ENCODE measurements at regions not wholly inside any gene's neighbourhood (a gene's known extent, or its start where the extent isn't known, plus 50 kb on each side); places are given as distances from the start of the nearest gene placed in this dataset.

DNA sequence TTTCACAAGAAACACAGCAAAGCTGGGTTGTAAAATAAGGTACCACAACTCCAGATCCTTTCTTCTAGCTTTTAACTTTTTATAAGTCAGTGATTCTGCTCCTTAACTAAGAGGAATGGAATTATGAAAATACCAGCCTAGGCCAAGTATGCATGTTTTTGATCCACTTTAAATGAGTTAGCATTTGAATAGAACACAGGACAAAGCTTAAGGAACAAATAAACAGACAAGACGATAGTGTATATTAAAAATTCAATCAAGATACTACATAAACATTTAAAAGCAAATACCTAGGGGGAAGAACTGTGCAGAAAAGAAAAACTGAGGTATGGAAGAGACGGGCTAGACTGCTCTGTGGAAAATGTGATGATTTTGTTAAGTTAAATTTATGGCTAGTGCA, 200.7 kb downstream of the LURAP1L start:
- Histone ChIP-seq H3K9me3 (ENCODE audit: control insufficient read depth, insufficient read depth, low read length) (no peaks in the 10 kb centered on the region), H3K27me3 (ENCODE audit: control insufficient read depth, insufficient read depth, low read length) (no peaks in the 10 kb centered on the region), H3K4me3 (ENCODE audit: low read depth, low read length) (no peak overlapping the region), H3K27ac (ENCODE audit: low read depth, low read length) (no peak overlapping the region)
- TF ChIP-seq, protein P1, sequence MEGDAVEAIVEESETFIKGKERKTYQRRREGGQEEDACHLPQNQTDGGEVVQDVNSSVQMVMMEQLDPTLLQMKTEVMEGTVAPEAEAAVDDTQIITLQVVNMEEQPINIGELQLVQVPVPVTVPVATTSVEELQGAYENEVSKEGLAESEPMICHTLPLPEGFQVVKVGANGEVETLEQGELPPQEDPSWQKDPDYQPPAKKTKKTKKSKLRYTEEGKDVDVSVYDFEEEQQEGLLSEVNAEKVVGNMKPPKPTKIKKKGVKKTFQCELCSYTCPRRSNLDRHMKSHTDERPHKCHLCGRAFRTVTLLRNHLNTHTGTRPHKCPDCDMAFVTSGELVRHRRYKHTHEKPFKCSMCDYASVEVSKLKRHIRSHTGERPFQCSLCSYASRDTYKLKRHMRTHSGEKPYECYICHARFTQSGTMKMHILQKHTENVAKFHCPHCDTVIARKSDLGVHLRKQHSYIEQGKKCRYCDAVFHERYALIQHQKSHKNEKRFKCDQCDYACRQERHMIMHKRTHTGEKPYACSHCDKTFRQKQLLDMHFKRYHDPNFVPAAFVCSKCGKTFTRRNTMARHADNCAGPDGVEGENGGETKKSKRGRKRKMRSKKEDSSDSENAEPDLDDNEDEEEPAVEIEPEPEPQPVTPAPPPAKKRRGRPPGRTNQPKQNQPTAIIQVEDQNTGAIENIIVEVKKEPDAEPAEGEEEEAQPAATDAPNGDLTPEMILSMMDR (IDR thresholded peaks at IDR 0.05; ENCODE audit: low read depth, low read length), result no peak
- POLR2A ChIA-PET, result interaction anchor here (0.7 kb wide), 1 partner anchor 295 kb away, joined by 4 read pairs; no protein-coding TSS in a partner anchor
- no peak for DNase-seq (ENCODE audit: low read depth, low spot score)
- CTCF ChIA-PET, result interaction anchor here (1.3 kb wide), 1 partner anchor 12 kb away, joined by 3 read pairs; no protein-coding TSS in a partner anchor

DNA sequence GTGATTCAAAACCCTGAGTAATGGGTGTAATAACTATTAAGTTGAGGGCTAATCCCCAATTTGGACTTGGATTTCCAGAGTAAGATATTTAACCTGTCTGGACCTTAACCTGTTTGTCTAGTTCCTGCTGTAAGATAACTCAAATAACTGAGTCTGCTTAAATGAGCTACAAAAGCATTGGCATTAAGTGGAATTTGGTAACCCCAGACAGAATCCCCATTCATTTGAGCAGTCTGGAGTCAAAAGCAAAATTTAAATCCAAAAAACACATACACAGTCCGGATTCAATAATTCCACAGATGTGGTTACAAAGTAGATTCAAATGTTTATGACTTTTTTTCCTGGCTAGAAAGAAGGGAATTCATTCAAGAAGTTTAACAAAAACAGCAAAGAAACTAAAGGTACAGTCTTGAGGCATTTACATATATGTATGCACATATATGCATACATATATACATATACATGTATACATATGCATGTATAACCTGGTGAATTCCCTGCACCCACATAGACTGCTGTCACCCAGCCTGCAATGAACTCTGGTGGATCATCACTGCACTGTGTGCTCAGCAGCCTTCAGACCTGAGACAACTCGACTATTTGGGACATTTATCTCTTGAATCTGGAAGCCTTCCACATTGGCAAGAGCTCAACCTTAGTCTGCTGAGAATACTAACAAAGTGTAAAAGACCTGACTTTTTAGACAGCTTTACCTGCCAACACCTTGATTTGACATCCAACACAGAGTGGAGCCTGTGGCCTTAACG, 205.4 kb downstream of the LURAP1L start:
- Histone ChIP-seq H3K9me3 (ENCODE audit: control insufficient read depth, insufficient read depth, low read length) (no peaks in the 10 kb centered on the region), H3K27ac (ENCODE audit: low read depth, low read length) (no peak overlapping the region), H3K4me3 (ENCODE audit: low read depth, low read length) (no peak overlapping the region), H3K27me3 (ENCODE audit: control insufficient read depth, insufficient read depth, low read length) (no peaks in the 10 kb centered on the region)
- ChIA-PET POLR2A (no interaction called here), CTCF (no interaction called here)
- TF ChIP-seq, protein P1 (IDR thresholded peaks at IDR 0.05; ENCODE audit: low read depth, low read length), result no peak
- DNase-seq (ENCODE audit: low read depth, low spot score), result no peak

DNA sequence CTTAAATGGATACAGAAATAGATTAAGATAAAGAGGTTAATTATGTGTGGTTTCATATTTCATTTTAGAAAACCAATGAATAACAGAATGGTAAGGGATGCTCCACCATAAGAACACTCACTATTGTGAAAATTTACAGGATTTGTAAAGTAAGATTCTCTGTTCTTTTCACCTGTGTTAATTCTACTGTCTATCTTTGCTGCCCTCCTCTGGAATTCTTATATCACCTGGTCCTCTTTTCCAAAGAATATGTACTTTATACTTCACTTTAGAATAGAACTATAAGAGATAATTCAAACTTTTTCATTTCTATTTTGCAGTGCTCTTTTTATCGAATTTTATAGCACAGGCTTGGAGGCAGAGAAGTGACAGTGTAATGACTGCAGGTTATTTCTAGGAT, 213.4 kb downstream of the LURAP1L start:
- no peak for DNase-seq (ENCODE audit: low read depth, low spot score)
- no peak overlapping the region for H3K27ac ChIP-seq (ENCODE audit: low read depth, low read length)
- no peak overlapping the region for H3K4me3 ChIP-seq (ENCODE audit: low read depth, low read length)
- H3K27me3 ChIP-seq (ENCODE audit: control insufficient read depth, insufficient read depth, low read length), result no peaks in the 10 kb centered on the region
- ChIA-PET POLR2A (no interaction called here), CTCF (interaction anchor here (0.8 kb wide), 1 partner anchor 13 kb away, joined by 3 read pairs; no protein-coding TSS in a partner anchor)
- H3K9me3 ChIP-seq (ENCODE audit: control insufficient read depth, insufficient read depth, low read length), result no peaks in the 10 kb centered on the region
- TF ChIP-seq, protein P1 (IDR thresholded peaks at IDR 0.05; ENCODE audit: low read depth, low read length), result no peak

DNA sequence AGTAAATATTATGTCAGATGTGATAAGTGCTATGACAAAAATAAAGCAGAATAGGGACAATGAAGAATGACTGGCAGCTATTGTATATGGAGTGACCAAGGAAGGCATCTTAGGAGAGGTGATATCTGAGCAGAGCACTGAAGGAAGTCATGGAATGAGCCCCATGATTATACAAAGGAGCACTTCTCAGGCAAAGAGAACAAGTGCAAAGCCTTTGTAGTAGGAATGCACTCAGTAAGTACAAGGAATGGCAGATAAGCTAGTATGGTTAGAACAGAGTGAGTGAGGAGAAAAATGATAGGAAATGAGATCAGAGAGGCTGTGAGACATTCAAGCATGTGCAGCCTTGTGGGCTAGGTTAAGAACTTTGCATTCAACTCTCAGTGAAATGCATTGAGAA, 214.8 kb downstream of the LURAP1L start:
- Histone ChIP-seq H3K9me3 (ENCODE audit: control insufficient read depth, insufficient read depth, low read length) (no peaks in the 10 kb centered on the region), H3K4me3 (ENCODE audit: low read depth, low read length) (no peak overlapping the region), H3K27me3 (ENCODE audit: control insufficient read depth, insufficient read depth, low read length) (no peaks in the 10 kb centered on the region), H3K27ac (ENCODE audit: low read depth, low read length) (no peak overlapping the region)
- ChIA-PET CTCF (interaction anchor here (0.8 kb wide), 1 partner anchor 35 kb away, joined by 3 read pairs; no protein-coding TSS in a partner anchor), POLR2A (no interaction called here)
- DNase-seq (ENCODE audit: low read depth, low spot score), result no peak
- TF ChIP-seq, protein P1 (IDR thresholded peaks at IDR 0.05; ENCODE audit: low read depth, low read length), result no peak

DNA sequence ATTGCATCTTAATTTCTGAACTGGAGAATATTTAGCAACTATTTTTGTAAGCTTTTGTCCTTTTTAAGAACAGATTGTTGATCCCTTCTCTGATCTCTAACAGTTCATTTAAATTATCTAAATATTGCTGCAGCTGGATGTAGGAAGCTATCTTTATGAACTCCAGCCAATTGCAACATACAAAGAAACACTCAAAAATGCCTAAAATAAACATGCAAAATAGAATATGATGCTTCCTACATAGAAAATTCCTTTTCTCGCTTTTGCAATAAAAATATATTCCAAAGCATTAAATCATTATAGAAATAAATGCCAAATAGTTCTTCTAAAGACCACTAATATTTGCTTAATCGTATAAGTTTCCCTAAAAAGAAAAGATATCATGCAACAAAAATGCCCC, 218.6 kb downstream of the LURAP1L start:
- ChIA-PET CTCF (interaction anchor here (0.5 to 0.6 kb wide), 2 partner anchors 95 to 1333 kb away, joined by 3 to 5 read pairs; no protein-coding TSS in a partner anchor), POLR2A (no interaction called here)
- DNase-seq (ENCODE audit: low read depth, low spot score), result no peak

More for the DNA sequence above, 218.6 kb downstream of the LURAP1L start:
- Histone ChIP-seq H3K27me3 (ENCODE audit: control insufficient read depth, insufficient read depth, low read length) (no peaks in the 10 kb centered on the region), H3K9me3 (ENCODE audit: control insufficient read depth, insufficient read depth, low read length) (no peaks in the 10 kb centered on the region), H3K4me3 (ENCODE audit: low read depth, low read length) (no peak overlapping the region), H3K27ac (ENCODE audit: low read depth, low read length) (no peak overlapping the region)
- TF ChIP-seq, protein P1 (IDR thresholded peaks at IDR 0.05; ENCODE audit: low read depth, low read length), result no peak

Measured in AG04450 (cell line).